ENCODE measurements at regions not wholly inside any gene's neighbourhood (a gene's known extent, or its start where the extent isn't known, plus 50 kb on each side); places are given as distances from the start of the nearest gene placed in this dataset.

DNA sequence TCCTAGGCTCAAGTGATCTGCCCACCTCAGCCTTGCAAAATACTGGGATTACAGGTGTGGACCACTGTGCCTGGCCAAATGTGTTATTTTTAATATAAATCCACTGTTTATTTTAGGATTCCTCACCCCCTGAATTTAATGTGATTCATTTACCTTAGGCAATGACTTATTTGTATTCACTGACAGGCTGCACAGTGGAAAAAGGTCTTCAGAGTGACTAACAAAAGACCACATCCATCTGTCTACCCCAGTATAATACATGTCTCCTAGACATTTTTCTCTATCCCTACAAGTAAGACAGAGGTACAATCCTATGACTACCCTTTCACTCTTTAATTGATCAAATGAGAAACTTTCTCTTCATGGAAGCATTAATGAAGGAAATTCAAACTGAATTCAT, 230.2 kb downstream of the AHR start:
- TF ChIP-seq POLR2AphosphoS5 (IDR thresholded peaks at IDR 0.05) (no peak), POLR2A (IDR thresholded peaks at IDR 0.05; ENCODE audit: low read depth) (no peak), CTCF (IDR thresholded peaks at IDR 0.05) (no peak)

Data from esophagus muscularis mucosa (tissue), 3 donors.